OCI-LY3 (cell line): ENCODE measurements at regions not wholly inside any gene's neighbourhood (a gene's known extent, or its start where the extent isn't known, plus 50 kb on each side); places are given as distances from the start of the nearest gene placed in this dataset.
"Not testable (repeated sequence)": the region's sequence is repeated elsewhere in the genome, so short reads cannot be mapped to it uniquely, and the experiment has no call there.

Experiments
- H2AFZ ChIP-seq: fragments of 200-600, 300-600 bp; shearing (Covaris generic); 2 replicates; pipeline ENCODE4 v1.6.0; 2014; ENCODE audit warnings: antibody characterized with exemption, low read depth, low read length
- H3K27ac ChIP-seq: fragments of 200-600, 300-600 bp; sonication (generic); 2 replicates; pipeline ENCODE4 v1.5.1; 2014; ENCODE audit warnings: mild to moderate bottlenecking, low read length, moderate library complexity, mixed read lengths
- H3K27me3 ChIP-seq: fragments of 200-600, 300-600 bp; sonication (generic); 2 replicates; pipeline ENCODE4 v1.6.1; 2014; ENCODE audit warnings: low read depth, low read length, mixed read lengths
- H3K36me3 ChIP-seq: fragments of 200-600, 300-600 bp; sonication (generic); replicated peaks from 2 replicates; pipeline ENCODE3; 2014; ENCODE audit warnings: low read depth, low read length, mixed read lengths
- H3K4me1 ChIP-seq: fragments of 300-600, 200-600 bp; sonication (generic); 2 replicates; pipeline ENCODE4 v1.6.1; 2014; ENCODE audit warnings: low read length, mixed read lengths
- H3K4me2 ChIP-seq: fragments of 200-600, 300-600 bp; sonication (generic); 2 replicates; pipeline ENCODE4 v1.6.1; 2014; ENCODE audit warnings: low read length, mixed read lengths
- H3K4me3 ChIP-seq: fragments of 300-600, 200-600 bp; sonication (generic); 2 replicates; pipeline ENCODE4 v1.5.1; 2014; ENCODE audit warnings: antibody characterized with exemption, mild to moderate bottlenecking, low read length, moderate library complexity
- H3K79me2 ChIP-seq: fragments of 300-600, 200-600 bp; shearing (Covaris generic); 2 replicates; pipeline ENCODE4 v1.6.1; 2014; ENCODE audit warnings: mild to moderate bottlenecking, low read length, mixed read lengths
- H3K9ac ChIP-seq: fragments of 300-600, 200-600 bp; shearing (Covaris generic); 2 replicates; pipeline ENCODE4 v1.6.0; 2014; ENCODE audit warnings: mild to moderate bottlenecking, low read length, moderate library complexity
- H3K9me3 ChIP-seq: fragments of 200-600, 300-600 bp; shearing (Covaris generic); 2 replicates; pipeline ENCODE4 v1.6.1; 2014; ENCODE audit warnings: low read length, mixed read lengths; ENCODE audit not compliant: insufficient read depth
- H4K20me1 ChIP-seq: fragments of 200-600, 300-600 bp; sonication (generic); 2 replicates; pipeline ENCODE4 v1.6.1; 2016; ENCODE audit warnings: low read length, mixed read lengths; ENCODE audit not compliant: insufficient read depth
- CTCF ChIP-seq: fragments of 200-600, 300-600 bp; sonication (generic); IDR thresholded peaks from 2 replicates; pipeline ENCODE4 v1.5.1; 2014; ENCODE audit warnings: antibody characterized with exemption, low read length, low read depth
- EZH2phosphoT487 ChIP-seq: fragments of 200-600 bp; shearing (Covaris generic); IDR thresholded peaks from 2 replicates; pipeline ENCODE4 v1.6.1; 2018; ENCODE audit warnings: antibody characterized with exemption, mixed run types, low read depth

GRCh38 chr2:103402336-103402735 lies 640.5 kb downstream of the TMEM182 start:
- no peak for TF ChIP-seq CTCF
- TF ChIP-seq EZH2phosphoT487, result no peak
- no peaks in the 10 kb centered on the region for H3K79me2 ChIP-seq
- no peaks in the 10 kb centered on the region for H3K4me1 ChIP-seq
- H3K27ac ChIP-seq, result no peak overlapping the region
- no peak overlapping the region for H2AFZ ChIP-seq
- H3K9ac ChIP-seq, result no peak overlapping the region
- H3K9me3 ChIP-seq, result no peaks in the 10 kb centered on the region
- no peaks in the 10 kb centered on the region for H3K27me3 ChIP-seq
- no peaks in the 10 kb centered on the region for H3K36me3 ChIP-seq
- no peak overlapping the region for H3K4me3 ChIP-seq
- H3K4me2 ChIP-seq, result no peak overlapping the region
- no peaks in the 10 kb centered on the region for H4K20me1 ChIP-seq

GRCh38 chr2:103402944-103403343 lies 641.1 kb downstream of the TMEM182 start:
- Histone ChIP-seq H2AFZ (no peak overlapping the region), H3K4me3 (no peak overlapping the region), H3K36me3 (no peaks in the 10 kb centered on the region), H3K79me2 (no peaks in the 10 kb centered on the region), H3K27ac (no peak overlapping the region), H3K27me3 (no peaks in the 10 kb centered on the region), H3K9ac (no peak overlapping the region), H4K20me1 (no peaks in the 10 kb centered on the region), H3K4me1 (no peaks in the 10 kb centered on the region), H3K9me3 (no peaks in the 10 kb centered on the region), H3K4me2 (no peak overlapping the region)
- no peak for TF ChIP-seq CTCF
- TF ChIP-seq EZH2phosphoT487, result no peak

- H3K9me3 ChIP-seq, H4K20me1 ChIP-seq, H3K4me2 ChIP-seq, H3K36me3 ChIP-seq, H3K27ac ChIP-seq, H3K4me3 ChIP-seq, H3K4me1 ChIP-seq, H3K27me3 ChIP-seq, H3K9ac ChIP-seq, H2AFZ ChIP-seq, H3K79me2 ChIP-seq: not testable (repeated sequence)
These were observed 641.6 kb downstream of the TMEM182 start for GRCh38 chr2:103403388-103403787.

GRCh38 chr2:103410221-103410620 lies 648.4 kb downstream of the TMEM182 start:
- no peaks in the 10 kb centered on the region for H3K4me1 ChIP-seq
- no peak overlapping the region for H3K27ac ChIP-seq
- H3K9ac ChIP-seq, result no peak overlapping the region
- H3K9me3 ChIP-seq, result no peaks in the 10 kb centered on the region
- H3K4me3 ChIP-seq, result no peak overlapping the region
- H4K20me1 ChIP-seq, result no peaks in the 10 kb centered on the region
- H3K79me2 ChIP-seq, result no peaks in the 10 kb centered on the region
- no peak overlapping the region for H2AFZ ChIP-seq
- no peak overlapping the region for H3K4me2 ChIP-seq
- TF ChIP-seq CTCF (no peak), EZH2phosphoT487 (no peak)
- no peaks in the 10 kb centered on the region for H3K36me3 ChIP-seq
- H3K27me3 ChIP-seq, result no peaks in the 10 kb centered on the region

GRCh38 chr2:103419506-103419905 lies 657.7 kb downstream of the TMEM182 start:
- Histone ChIP-seq H3K4me3 (no peak overlapping the region), H3K27ac (no peak overlapping the region), H3K9ac (no peak overlapping the region), H2AFZ (no peak overlapping the region), H3K79me2 (no peaks in the 10 kb centered on the region), H3K9me3 (no peaks in the 10 kb centered on the region), H3K4me2 (no peak overlapping the region), H3K27me3 (no peaks in the 10 kb centered on the region), H4K20me1 (no peaks in the 10 kb centered on the region), H3K36me3 (no peaks in the 10 kb centered on the region), H3K4me1 (no peaks in the 10 kb centered on the region)
- TF ChIP-seq EZH2phosphoT487 (no peak), CTCF (no peak)
